ENCODE measurements at regions not wholly inside any gene's neighbourhood (a gene's known extent, or its start where the extent isn't known, plus 50 kb on each side); places are given as distances from the start of the nearest gene placed in this dataset.

- Histone ChIP-seq H3K36me3 (no peaks in the 10 kb centered on the region), H3K27me3 (no peaks in the 10 kb centered on the region), H3K4me3 (no peak overlapping the region), H3K9me3 (no peaks in the 10 kb centered on the region), H3K27ac (no peak overlapping the region), H3K4me1 (peaks cover 9% of the 10 kb centered on the region)
- TF ChIP-seq CTCF (IDR thresholded peaks at IDR 0.05) = no peak
- TF ChIP-seq EP300 (IDR thresholded peaks at IDR 0.05) = no peak
- no peak for TF ChIP-seq POLR2A (IDR thresholded peaks at IDR 0.05)
- no peak for TF ChIP-seq POLR2AphosphoS5 (IDR thresholded peaks at IDR 0.05)
- no peak for DNase-seq (ENCODE audit: low spot score in 2 of 2)
- 93% methylated on average over 4 of the region's 4 CpGs for WGBS
These were observed 83.7 kb downstream of the CDC7 start for GRCh38 chr1:91584309-91584708.

- H3K36me3 ChIP-seq = no peaks in the 10 kb centered on the region
- peaks cover 9% of the 10 kb centered on the region for H3K4me1 ChIP-seq
- 61% methylated on average over 4 of the region's 4 CpGs for WGBS
- no peak for TF ChIP-seq POLR2AphosphoS5 (IDR thresholded peaks at IDR 0.05)
- TF ChIP-seq POLR2A (IDR thresholded peaks at IDR 0.05) = no peak
- no peak for TF ChIP-seq EP300 (IDR thresholded peaks at IDR 0.05)
- no peak for TF ChIP-seq CTCF (IDR thresholded peaks at IDR 0.05)
- no peaks in the 10 kb centered on the region for H3K9me3 ChIP-seq
- no peak overlapping the region for H3K27ac ChIP-seq
- H3K4me3 ChIP-seq = no peak overlapping the region
- H3K27me3 ChIP-seq = no peaks in the 10 kb centered on the region
- no peak for DNase-seq (ENCODE audit: low spot score in 2 of 2)
These were observed 84.2 kb downstream of the CDC7 start for GRCh38 chr1:91584878-91585277.

- Histone ChIP-seq H3K27me3 (no peaks in the 10 kb centered on the region), H3K4me1 (peaks cover 9% of the 10 kb centered on the region), H3K9me3 (no peaks in the 10 kb centered on the region), H3K36me3 (no peaks in the 10 kb centered on the region), H3K4me3 (no peak overlapping the region), H3K27ac (no peak overlapping the region)
- whole genome bisulfite sequencing = 73% methylated on average over 5 of the region's 5 CpGs
- TF ChIP-seq CTCF (IDR thresholded peaks at IDR 0.05) (no peak), POLR2A (IDR thresholded peaks at IDR 0.05) (no peak), POLR2AphosphoS5 (IDR thresholded peaks at IDR 0.05) (no peak), EP300 (IDR thresholded peaks at IDR 0.05) (no peak)
- DNase-seq (ENCODE audit: low spot score in 2 of 2) = peak in 1 of 2 donors; percentile 32
These were observed 84.9 kb downstream of the CDC7 start for GRCh38 chr1:91585502-91585901.

- WGBS = 65% methylated on average over 5 of the region's 7 CpGs
- TF ChIP-seq POLR2AphosphoS5 (IDR thresholded peaks at IDR 0.05) (no peak), CTCF (IDR thresholded peaks at IDR 0.05) (no peak), POLR2A (IDR thresholded peaks at IDR 0.05) (no peak), EP300 (IDR thresholded peaks at IDR 0.05) (no peak)
- Histone ChIP-seq H3K4me1 (peaks cover 9% of the 10 kb centered on the region), H3K9me3 (no peaks in the 10 kb centered on the region), H3K4me3 (no peak overlapping the region), H3K27me3 (no peaks in the 10 kb centered on the region), H3K36me3 (no peaks in the 10 kb centered on the region), H3K27ac (no peak overlapping the region)
- DNase-seq (ENCODE audit: low spot score in 2 of 2) = peak in 1 of 2 donors; percentile 43
These were observed 85.3 kb downstream of the CDC7 start for GRCh38 chr1:91585982-91586381.

GRCh38 chr1:91589437-91589836 is 88.8 kb downstream of the CDC7 start:
- Histone ChIP-seq H3K9me3 (no peaks in the 10 kb centered on the region), H3K27ac (no peak overlapping the region), H3K27me3 (no peaks in the 10 kb centered on the region), H3K4me1 (no peaks in the 10 kb centered on the region), H3K4me3 (no peak overlapping the region), H3K36me3 (no peaks in the 10 kb centered on the region)
- TF ChIP-seq POLR2AphosphoS5 (IDR thresholded peaks at IDR 0.05) (no peak), CTCF (IDR thresholded peaks at IDR 0.05) (no peak), POLR2A (IDR thresholded peaks at IDR 0.05) (no peak), EP300 (IDR thresholded peaks at IDR 0.05) (no peak)
- no peak for DNase-seq (ENCODE audit: low spot score in 2 of 2)

Data from suprapubic skin (tissue), 4 donors.